HCT116 (cell line): ENCODE measurements at regions not wholly inside any gene's neighbourhood (a gene's known extent, or its start where the extent isn't known, plus 50 kb on each side); places are given as distances from the start of the nearest gene placed in this dataset.

Experiments
- ATAC-seq: fragments of 200-7000 bp; cut with Tn5 transposase; 2 replicates; pipeline ENCODE4 v1.9.1; 2020; ENCODE audit warnings: mild to moderate bottlenecking, moderate library complexity
- BruUV-seq: library from RNA; stranded (reverse); fragments of 400-500 nt; replicated peaks from 2 replicates; lab custom pipeline; 2021; lab: Mats Ljungman, UMichigan
- CTCF ChIA-PET: fragments of 300-600 bp; sonication (Branson Sonifier 250); formaldehyde crosslinking; loops from one replicate; lab custom pipeline; 2021; ENCODE audit warnings: antibody characterized with exemption; lab: Charles Lee
- POLR2A ChIA-PET: fragments of 300-600, 350-600 bp; sonication (Branson Sonifier 250); formaldehyde crosslinking; loops from one replicate; lab custom pipeline; 2021; ENCODE audit warnings: antibody characterized with exemption; lab: Charles Lee
- RAD21 ChIA-PET, 2 experiments: fragments of 300-600 bp; sonication (Branson Sonifier 250); formaldehyde crosslinking; loops; one replicate each; lab custom pipeline; 2023; ENCODE audit warnings: low total read pairs in 2 of 2; ENCODE audit not compliant: uncharacterized antibody in 2 of 2, unreplicated experiment in 2 of 2, low non-redundant PET in 1 of 2; lab: Charles Lee
- DNase-seq: peaks from one replicate; pipeline ENCODE4 v3.0.0-alpha.2; 2010; ENCODE audit warnings: low read depth, low spot score
- H2AFZ ChIP-seq: fragments of 200-600 bp; shearing (Covaris generic), sonication (generic); 2 replicates; pipeline ENCODE4 v1.6.1; 2017; ENCODE audit warnings: low read depth, mixed run types, mixed read lengths, antibody characterized with exemption, low read length; ENCODE audit not compliant: poor library complexity, severe bottlenecking
- H3K27ac ChIP-seq: 2 replicates; pipeline ENCODE4 v1.5.1; 2012; ENCODE audit warnings: low read depth, low read length
- H3K27me3 ChIP-seq: fragments of 200-600 bp; sonication (generic); 2 replicates; pipeline ENCODE4 v1.6.1; 2016; ENCODE audit warnings: mixed run types, low read length, mixed read lengths; ENCODE audit not compliant: insufficient read depth
- H3K36me3 ChIP-seq, 2 experiments: fragments of 200-500 bp in 1 of 2; fragments of 200-600 bp in 1 of 2; sonication (Bioruptor generic) in 1 of 2; sonication (generic) in 1 of 2; 2 replicates each; pipeline versions ENCODE4 v1.5.1 to v1.6.1; 2014 to 2016; ENCODE audit warnings: low read length in 2 of 2, inconsistent platforms in 1 of 2, mixed read lengths in 1 of 2, mixed run types in 1 of 2; ENCODE audit not compliant: insufficient read depth in 2 of 2, control insufficient read depth in 1 of 2
- H3K4me1 ChIP-seq, 2 experiments: fragments of 200-600 bp in 1 of 2; sonication (generic) in 1 of 2; 2 replicates each; pipeline versions ENCODE4 v1.5.1 to v1.6.1; 2012 to 2017; ENCODE audit warnings: low read length in 2 of 2, inconsistent platforms in 1 of 2, mild to moderate bottlenecking in 1 of 2, mixed read lengths in 1 of 2, mixed run types in 1 of 2, moderate library complexity in 1 of 2; ENCODE audit not compliant: insufficient read depth in 2 of 2, control insufficient read depth in 1 of 2
- H3K4me2 ChIP-seq: fragments of 200-600 bp; sonication (generic); 2 replicates; pipeline ENCODE4 v1.6.1; 2017; ENCODE audit warnings: mixed run types, low read length, mixed read lengths
- H3K4me3 ChIP-seq, 2 experiments: fragments of 200-600 bp in 1 of 2; sonication (generic) in 1 of 2; replicated peaks in 1 of 2; 2 replicates each; pipeline ENCODE4 v1.5.1; 2011 to 2016; ENCODE audit warnings: low read length in 2 of 2, control low read depth in 1 of 2, low read depth in 1 of 2, mild to moderate bottlenecking in 1 of 2, mixed read lengths in 1 of 2, mixed run types in 1 of 2
- H3K79me2 ChIP-seq: fragments of 200-600 bp; sonication (generic); 2 replicates; pipeline ENCODE4 v1.6.1; 2017; ENCODE audit warnings: mild to moderate bottlenecking, mixed run types, low read length, moderate library complexity, mixed read lengths; ENCODE audit not compliant: insufficient read depth
- H3K9ac ChIP-seq: fragments of 200-600 bp; sonication (generic); 2 replicates; pipeline ENCODE4 v1.6.1; 2016; ENCODE audit warnings: low read length, mixed read lengths
- H3K9me2 ChIP-seq: fragments of 200-600 bp; sonication (generic), shearing (Covaris generic); 2 replicates; pipeline ENCODE4 v1.6.1; 2017; ENCODE audit warnings: mixed run types, mild to moderate bottlenecking, moderate library complexity; ENCODE audit not compliant: insufficient read depth
- H3K9me3 ChIP-seq, 2 experiments: fragments of 200-500 bp in 1 of 2; fragments of 200-600 bp in 1 of 2; sonication (Bioruptor generic) in 1 of 2; sonication (generic) in 1 of 2; 2 replicates each; pipeline ENCODE4 v1.6.1; 2014 to 2017; ENCODE audit warnings: low read length in 2 of 2, mixed read lengths in 2 of 2, inconsistent platforms in 1 of 2, low read depth in 1 of 2, mild to moderate bottlenecking in 1 of 2, mixed run types in 1 of 2, moderate library complexity in 1 of 2; ENCODE audit not compliant: control insufficient read depth in 1 of 2, insufficient read depth in 1 of 2
- H4K20me1 ChIP-seq: fragments of 200-600 bp; sonication (generic), shearing (Covaris generic); 2 replicates; pipeline ENCODE4 v1.6.1; 2017; ENCODE audit warnings: mixed run types, mild to moderate bottlenecking, moderate library complexity; ENCODE audit not compliant: insufficient read depth
- CTCF ChIP-seq, 3 experiments: fragments of 200-600 bp in 1 of 3; sonication (generic) in 1 of 3; IDR thresholded peaks in 2 of 3; conservative IDR thresholded peaks in 1 of 3; 2 replicates each; pipeline ENCODE4 v1.5.1; 2012 to 2017; ENCODE audit warnings: low read depth in 2 of 3, low read length in 2 of 3, antibody characterized with exemption in 1 of 3, borderline replicate concordance in 1 of 3, control low read depth in 1 of 3, mild to moderate bottlenecking in 1 of 3, mixed read lengths in 1 of 3, mixed run types in 1 of 3, moderate library complexity in 1 of 3; ENCODE audit not compliant: insufficient read depth in 1 of 3
- EZH2 ChIP-seq: fragments of 200-600 bp; sonication (generic); IDR thresholded peaks from 2 replicates; pipeline ENCODE4 v1.6.1; 2017; ENCODE audit warnings: antibody characterized with exemption, mixed run types
- FOSL1 ChIP-seq: IDR thresholded peaks from 2 replicates; pipeline ENCODE4 v1.6.1; 2012; ENCODE audit warnings: low read depth
- POLR2AphosphoS5 ChIP-seq: IDR thresholded peaks from 2 replicates; pipeline ENCODE4 v1.6.1; 2011; ENCODE audit warnings: mild to moderate bottlenecking, low read depth, low read length, moderate library complexity
- SP1 ChIP-seq: IDR thresholded peaks from 2 replicates; pipeline ENCODE4 v1.6.1; 2012; ENCODE audit warnings: low read depth
- intact Hi-C: fragments of 100-400 bp; cut with micrococcal nuclease; formaldehyde crosslinking; loops from 2 replicates; pipeline ENCODE4 v1.10.0; 2022
- TF ChIP-seq, protein P1 (sequence below): IDR thresholded peaks from 2 replicates; pipeline ENCODE4 v1.6.1; 2011; ENCODE audit warnings: mild to moderate bottlenecking, low read length, moderate library complexity; ENCODE audit not compliant: insufficient replicate concordance; ENCODE audit errors: extremely low read depth

DNA sequence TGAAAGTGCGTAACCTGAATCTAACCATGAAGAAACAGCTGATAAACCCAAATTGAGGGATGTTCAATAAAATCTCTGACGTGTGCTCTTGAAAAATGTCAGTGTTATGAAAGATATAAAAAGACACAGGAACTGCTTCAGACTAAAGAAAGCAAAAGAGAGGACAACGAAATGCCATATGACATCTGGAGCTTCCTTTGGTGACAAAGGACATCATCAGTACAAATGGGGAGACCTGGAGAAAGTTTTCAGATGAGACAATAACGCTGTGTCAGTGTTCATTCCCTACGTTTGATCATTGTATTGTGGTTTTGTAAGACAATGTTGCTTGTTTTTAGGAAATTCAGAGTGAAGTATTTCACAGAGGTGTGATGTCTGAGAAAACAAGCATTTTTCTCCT is 125.9 kb upstream of the MAP1LC3B2 start:
- Histone ChIP-seq H4K20me1 (no peaks in the 10 kb centered on the region), H3K4me2 (peak overlapping the region; percentile 80), H3K4me3 (no peak overlapping the region), H3K36me3 (0 out of 4 replicates have a peak, but pooled peaks cover 0 to 2% of the 10 kb centered on the region in 2 experiments), H3K9me3 (no peaks in the 10 kb centered on the region; a peak in 1 of 4 replicates), H3K27me3 (no peaks in the 10 kb centered on the region), H2AFZ (no peak overlapping the region), H3K27ac (peak overlapping the region; percentile 93), H3K9ac (peak overlapping the region; percentile 63), H3K4me1 (peaks cover 21 to 55% of the 10 kb centered on the region in 2 experiments), H3K9me2 (no peaks in the 10 kb centered on the region), H3K79me2 (no peaks in the 10 kb centered on the region)
- ATAC-seq (no peak), DNase-seq (no peak)
- ChIA-PET RAD21 (interaction anchor here in 1 of 2 experiments (0.6 kb wide), 1 partner anchor 189 kb away, joined by 3 read pairs; no protein-coding TSS in a partner anchor), POLR2A (interaction anchor here (1.1 to 3.1 kb wide), 2 partner anchors 73 to 100 kb away, joined by 4 to 18 read pairs; no protein-coding TSS in a partner anchor), CTCF (no interaction called here)
- no TSS peak for BruUV-seq
- TF ChIP-seq POLR2AphosphoS5 (no peak), SP1 (no peak), CTCF (IDR thresholded peaks at IDR 0.05 in 2 of 3, conservative IDR thresholded peaks at IDR 0.05 in 1 of 3; ENCODE audit: borderline replicate concordance in 1 of 3, insufficient read depth in 1 of 3, low read depth in 2 of 3, low read length in 2 of 3) (no peak), EZH2 (no peak), FOSL1 (no peak)
- TF ChIP-seq, protein P1, sequence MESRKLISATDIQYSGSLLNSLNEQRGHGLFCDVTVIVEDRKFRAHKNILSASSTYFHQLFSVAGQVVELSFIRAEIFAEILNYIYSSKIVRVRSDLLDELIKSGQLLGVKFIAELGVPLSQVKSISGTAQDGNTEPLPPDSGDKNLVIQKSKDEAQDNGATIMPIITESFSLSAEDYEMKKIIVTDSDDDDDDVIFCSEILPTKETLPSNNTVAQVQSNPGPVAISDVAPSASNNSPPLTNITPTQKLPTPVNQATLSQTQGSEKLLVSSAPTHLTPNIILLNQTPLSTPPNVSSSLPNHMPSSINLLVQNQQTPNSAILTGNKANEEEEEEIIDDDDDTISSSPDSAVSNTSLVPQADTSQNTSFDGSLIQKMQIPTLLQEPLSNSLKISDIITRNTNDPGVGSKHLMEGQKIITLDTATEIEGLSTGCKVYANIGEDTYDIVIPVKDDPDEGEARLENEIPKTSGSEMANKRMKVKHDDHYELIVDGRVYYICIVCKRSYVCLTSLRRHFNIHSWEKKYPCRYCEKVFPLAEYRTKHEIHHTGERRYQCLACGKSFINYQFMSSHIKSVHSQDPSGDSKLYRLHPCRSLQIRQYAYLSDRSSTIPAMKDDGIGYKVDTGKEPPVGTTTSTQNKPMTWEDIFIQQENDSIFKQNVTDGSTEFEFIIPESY, result no peak
- intact Hi-C loops, result no loop called here
